Nucleus accumbens (tissue), 56 donors: ENCODE measurements at regions not wholly inside any gene's neighbourhood (a gene's known extent, or its start where the extent isn't known, plus 50 kb on each side); places are given as distances from the start of the nearest gene placed in this dataset.

Experiments
- DNase-seq, 56 donors: peaks; one replicate each; lab custom pipeline; 2025; lab: John Stamatoyannopoulos, UW

DNA sequence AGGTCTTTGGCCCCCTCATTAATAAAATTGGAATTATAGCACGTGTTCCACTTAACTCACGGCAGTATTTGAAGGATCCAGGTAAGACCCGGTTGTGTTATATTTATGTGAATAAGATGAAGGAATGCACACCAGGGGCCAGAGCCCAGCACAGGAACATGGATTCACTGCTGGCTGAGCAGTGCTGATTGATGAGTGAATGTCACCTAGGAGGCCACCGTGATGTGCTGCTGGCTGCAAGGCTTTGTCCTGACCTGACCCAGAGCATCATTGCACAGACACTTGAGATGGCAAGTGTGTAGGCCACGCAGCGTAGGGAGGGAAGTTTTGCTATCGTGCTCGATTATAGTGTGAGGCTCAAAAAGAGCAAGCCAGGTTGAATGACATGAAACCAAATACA is 350.7 kb upstream of the MGMT start:
- DNase-seq = no peak

DNA sequence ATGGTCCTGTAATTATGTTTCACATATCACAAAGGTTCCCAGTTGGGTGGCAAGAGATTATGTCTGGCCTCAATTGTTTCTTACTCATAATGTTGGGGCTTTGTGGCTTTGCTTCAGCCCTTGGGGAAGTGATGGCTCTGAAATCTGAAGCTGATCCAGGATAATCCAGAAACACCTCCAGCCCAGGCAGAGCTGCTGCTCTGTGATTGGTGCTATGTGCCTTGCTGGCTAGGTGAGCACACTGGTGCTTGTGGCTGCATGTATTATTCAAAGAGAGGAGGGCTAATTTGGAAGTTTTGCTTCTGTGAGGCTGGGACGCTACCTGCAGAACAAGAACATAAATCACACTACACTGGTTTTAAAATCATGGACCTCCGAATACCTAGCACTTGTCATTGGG is 346.6 kb upstream of the MGMT start:
- no peak for DNase-seq

DNA sequence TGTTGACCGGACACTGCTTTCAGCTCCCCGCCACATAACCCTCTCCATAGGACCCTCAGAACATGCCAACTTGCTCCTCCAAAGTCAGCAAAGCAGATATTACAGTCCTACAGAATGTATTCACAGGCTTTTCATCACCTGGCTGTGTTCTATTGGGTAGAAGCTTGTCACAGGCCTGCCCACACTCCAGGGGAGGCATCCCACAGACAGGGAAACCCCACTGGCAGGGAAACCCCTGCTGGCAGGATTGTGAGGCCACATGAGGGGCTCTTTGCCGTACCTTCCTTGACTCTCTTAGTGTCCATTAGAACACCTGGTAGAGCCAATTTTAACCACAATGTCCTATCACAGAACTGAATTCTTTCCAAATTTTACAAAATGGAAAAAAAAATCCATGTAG is 344.2 kb upstream of the MGMT start:
- DNase-seq = no peak

DNA sequence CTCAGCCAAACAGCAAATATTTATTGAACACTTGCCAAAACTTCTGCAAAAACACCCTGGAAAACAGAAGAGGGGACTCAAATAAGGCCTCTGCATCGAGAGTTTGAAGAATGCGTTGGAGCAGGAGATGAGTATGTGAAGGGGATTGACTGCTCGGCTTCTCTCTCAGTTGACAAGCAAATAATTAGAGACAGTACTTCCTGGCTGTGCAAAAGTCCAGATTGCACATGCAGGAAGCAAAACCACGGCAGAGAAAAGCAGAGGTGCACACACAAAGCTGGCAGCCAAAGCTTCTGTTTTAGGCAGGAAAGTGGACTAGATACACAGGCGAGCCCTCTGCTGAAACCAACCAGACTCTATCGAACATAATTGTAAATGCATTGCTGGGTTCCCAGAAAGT is 343.6 kb upstream of the MGMT start:
- DNase-seq = no peak

DNA sequence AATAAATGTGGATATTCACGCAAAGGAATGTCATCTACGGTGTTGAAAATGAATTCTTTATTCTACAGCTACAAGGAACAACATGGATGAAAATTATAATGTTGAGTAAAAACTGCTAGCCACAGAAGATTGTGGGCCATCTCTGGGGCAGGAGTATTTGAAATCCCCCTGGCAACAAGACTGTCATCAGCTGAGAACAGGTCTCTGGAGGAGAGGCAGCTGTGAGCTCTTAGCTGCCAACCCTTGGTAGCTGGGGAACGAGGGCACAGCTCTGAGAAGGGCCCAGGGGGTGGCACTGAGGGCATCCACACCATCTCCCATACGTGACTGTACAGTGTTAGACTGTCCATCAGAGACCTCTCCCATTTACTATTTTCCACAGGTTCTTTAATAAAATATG is 340.1 kb upstream of the MGMT start:
- no peak for DNase-seq

DNA sequence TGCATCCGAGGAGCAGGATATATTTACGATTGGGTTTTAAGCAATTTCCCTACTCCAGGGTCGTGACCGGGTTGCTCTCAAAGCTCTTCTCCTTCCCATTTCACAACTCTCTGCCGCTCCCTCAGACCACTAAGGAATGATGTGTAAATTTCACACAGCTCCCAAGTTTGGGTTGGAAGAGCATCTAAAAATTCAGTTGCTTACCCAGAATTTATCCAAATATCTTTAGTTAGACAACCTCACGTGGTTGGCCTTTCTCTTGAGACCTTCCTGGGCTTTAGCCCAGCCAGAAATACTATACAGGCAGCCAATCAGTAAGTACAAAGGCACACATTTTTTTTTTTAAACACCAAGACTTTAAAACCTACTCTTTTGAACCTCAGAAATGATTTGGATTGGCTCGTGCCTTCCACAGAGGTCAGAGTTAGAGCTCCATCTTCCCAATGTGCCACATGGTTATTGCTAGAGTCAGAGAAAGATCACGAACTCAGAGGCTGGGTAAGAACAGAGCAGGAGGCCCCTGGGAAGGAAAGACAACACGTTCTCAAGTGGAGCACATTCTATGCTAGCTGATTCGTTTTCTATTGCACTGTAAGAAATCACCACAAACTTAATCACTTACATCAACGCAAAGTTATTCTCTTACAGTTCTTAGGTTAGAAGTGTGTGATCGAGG is 335.4 kb upstream of the MGMT start:
- no peak for DNase-seq

DNA sequence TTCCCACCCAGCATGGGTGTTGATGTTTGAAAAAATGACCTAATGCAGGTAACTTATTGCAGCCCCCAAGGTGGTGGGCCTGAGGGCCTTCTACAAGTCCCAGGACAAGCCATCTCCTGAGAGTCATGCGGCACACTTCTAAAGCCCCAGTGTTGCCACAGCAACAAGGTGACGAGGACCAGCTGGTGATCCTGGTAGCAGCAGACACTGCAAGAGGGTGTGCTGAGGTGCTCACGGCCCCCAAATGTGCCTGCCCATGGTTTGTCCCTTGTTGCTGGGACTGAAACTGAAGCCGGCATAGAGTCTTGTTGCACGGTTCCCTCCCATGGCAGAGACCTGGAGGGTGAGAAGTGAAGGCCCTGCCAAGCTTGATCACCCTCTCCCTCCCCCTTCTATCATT is 333.2 kb upstream of the MGMT start:
- DNase-seq = no peak

DNA sequence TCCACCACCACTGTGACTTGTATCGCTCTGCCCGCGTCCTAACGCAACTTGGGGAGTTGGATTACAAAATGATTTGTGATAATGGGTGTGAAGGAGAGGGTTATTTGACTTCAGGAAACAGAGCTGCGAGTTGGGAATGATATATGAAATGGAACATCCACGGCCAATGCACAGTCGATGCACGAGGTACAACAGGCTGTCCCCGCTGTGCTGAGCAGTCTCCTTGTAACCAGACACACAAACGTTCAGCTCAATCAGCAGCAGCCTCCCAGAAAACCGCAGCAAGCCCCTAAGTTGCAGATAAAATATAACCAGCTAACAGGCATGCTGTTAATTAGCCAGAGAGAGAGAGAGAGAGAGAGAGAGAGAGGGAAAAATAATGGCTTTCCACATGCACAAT is 332.7 kb upstream of the MGMT start:
- no peak for DNase-seq

DNA sequence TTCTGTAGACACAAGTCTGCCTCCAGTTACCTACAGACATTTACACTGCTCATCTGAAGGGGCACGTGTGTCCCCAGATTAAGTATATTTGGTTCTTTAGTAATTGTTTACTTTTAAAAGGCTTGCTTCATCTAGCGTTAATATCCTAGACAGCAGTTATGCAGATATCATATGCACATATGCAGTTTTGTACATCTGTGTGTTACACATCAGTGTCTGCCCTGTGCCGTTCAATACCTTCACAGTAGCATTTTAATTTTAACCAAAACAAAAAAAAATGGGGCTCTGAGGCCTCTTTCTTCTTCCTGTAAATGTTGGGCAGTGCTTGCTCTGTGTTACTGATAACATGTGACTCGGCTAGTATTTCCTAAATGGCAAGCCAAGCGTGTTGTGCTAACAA is 331.4 kb upstream of the MGMT start:
- DNase-seq = no peak

DNA sequence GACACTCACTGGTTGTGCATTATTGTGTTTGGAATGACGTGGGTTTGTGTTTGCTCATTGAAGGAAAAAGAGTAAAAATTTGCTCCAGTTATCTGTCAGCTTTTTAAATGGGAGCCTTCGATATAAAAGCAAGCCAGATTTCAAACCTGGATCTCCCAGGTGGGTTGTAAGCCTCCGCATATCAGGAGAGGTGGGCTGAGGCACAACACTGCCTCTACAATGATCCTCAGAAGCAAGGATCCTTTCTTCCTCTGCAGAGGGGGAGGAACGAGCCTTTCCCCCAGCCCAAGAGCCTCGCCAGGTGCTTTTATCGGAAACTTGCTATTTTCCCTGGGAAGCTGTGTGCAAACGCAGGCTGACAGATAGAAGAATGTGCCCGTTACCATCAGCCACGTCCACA is 331.0 kb upstream of the MGMT start:
- DNase-seq = no peak

DNA sequence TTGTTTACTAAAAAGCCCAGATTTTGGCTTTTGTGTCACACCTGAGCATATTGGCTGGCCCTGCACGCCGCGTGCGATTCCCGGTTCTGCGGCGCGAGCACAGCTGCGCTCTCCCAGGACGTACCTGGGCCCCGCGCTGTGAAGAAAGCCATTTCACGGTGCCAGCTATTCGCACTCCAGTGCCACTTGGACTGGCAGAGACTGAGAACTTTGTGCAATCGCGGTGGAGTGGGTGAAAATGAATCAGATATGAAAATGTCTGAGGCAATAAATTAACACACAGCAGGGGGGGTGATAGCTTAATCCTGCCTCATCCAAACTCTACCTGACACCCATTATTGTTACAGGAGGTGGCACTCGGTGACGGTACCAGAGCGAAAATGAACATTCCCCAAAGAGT is 330.1 kb upstream of the MGMT start:
- no peak for DNase-seq

DNA sequence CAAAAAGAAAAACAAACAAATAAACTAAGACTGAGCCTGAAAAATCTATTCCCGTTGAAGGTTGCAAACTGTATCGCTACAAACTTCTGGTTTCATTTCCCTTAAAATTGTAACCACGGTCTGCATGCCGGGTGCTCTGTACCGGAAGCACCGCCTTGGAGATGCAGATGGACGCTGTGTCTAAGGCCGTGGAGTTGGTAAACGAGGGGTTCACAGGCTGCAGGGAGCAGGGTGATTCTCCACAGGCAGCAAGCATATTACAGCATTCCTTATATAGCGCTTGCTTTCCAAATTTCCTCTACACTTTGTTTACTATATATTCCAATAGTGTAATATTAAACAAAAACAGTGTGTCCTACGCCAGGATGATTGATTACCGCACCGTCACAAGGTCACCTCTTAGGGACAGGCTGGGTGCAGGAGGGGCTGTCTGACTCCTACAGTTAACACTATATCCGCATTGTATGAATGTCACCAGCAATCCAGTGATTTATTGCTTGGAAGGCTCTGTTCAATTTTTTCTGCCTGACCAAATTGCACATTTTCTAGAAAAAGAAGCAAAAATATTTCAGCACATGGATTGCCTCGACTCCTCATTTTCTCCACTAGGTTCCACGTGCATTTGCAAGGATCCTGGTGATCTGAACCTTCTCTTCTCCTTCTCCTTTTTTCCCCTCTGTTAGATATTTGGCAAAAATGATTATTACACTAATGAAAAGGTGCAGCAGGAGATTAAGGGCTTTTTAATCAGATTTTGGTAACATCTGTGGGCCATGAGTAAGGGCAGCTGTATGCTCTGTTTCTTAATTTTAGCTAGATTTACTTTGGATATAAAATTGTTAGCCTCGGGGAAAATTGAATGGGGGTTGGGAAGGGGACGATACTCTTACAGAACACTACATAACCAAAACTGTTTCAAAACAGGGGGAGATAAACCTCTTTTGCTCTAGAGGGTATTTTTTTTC is 325.8 kb upstream of the MGMT start:
- DNase-seq = peak in 4 of 56 donors; percentile 2 to 23 (median 9)

DNA sequence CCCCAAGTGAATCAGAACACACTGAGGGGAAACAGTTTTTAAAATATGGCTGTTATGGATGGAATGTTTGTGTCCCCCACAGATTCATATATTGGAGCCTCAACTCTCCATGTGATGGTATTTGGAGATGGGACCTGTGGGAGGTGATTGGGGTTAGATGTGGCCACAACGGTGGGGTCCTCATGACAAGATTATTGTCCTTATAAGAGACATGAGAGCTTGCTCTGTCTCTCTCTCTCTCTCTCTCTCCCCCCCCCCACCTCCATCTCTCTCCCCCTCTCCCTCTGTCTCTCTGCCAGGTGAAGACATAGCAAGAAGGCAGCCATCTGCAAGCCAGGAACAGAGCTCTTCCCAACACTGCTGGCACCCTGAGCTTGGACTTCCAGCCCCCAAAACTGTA is 315.8 kb upstream of the MGMT start:
- no peak for DNase-seq

DNA sequence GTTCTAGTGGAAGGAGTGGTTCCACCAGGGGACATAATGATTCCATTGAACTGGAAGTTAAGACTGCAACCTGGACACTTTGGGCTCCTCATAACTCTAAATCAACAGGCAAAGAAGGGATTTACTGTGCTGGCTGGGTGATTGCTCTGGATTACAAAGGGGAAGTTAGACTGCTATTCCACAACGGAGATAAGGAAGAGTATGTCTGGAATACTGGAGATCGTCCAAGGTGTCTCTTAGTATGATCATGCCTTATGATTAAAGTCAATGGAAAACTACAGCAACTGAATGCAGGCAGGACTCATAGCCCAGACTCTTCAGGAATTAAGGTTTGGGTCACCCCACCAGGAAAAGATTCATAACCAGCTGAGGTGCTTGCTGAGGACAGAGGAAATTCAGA is 310.6 kb upstream of the MGMT start:
- no peak for DNase-seq

DNA sequence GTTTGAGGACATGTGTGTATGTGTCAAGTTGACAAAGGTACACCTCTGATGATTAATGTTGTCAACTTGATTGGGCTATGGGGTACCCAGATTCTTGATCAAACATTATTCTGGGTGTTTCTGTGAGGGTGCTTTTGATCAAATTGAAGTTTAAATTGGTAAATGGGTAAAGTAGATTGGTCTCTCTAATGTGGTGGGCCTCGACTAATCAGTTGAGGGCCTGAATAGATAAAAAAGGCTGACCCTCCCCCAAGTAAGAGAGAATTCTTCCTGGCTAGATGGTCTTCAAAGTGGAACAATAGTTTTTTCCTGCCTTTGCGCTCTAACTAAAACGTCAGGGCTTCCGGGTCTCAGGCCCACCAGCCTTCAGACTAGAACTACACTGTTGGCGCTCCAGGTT is 309.9 kb upstream of the MGMT start:
- DNase-seq = no peak

DNA sequence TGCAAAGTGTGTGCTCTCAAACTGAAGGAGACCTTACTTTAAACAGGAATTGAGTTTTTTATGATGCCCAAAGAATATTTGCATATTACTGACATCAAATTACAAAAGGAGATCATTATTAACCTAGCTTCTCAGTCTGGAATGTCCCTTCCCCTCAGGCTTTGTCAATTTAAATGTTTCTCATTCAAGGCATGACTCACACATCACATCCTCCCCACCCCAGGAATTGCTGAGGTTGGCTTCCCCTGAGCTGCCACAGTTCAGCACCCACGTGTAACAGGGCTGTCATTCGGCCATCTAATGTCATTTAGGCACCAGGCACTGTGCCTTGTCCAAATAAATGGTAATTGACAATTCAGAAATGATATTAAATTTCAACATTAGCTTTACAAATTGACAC is 305.9 kb upstream of the MGMT start:
- DNase-seq = no peak

DNA sequence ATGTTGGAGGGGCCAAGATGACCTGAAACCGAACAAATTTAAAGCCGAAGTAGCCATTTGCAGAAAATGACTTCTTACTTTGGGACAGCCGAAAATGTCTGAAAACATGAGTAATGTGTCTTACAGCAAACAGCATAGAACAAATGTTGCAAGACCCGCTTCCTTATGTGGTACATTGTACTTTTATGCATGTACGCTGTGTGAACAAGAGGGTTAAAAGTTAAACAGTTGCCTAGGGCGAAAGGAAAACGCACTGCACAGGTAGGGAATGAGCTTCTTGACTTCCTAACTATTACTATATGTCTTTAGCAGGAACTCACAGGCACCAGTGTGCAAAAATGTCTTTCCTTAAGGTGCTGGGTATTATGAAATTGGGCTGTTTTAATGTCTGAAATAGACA is 303.5 kb upstream of the MGMT start:
- no peak for DNase-seq

DNA sequence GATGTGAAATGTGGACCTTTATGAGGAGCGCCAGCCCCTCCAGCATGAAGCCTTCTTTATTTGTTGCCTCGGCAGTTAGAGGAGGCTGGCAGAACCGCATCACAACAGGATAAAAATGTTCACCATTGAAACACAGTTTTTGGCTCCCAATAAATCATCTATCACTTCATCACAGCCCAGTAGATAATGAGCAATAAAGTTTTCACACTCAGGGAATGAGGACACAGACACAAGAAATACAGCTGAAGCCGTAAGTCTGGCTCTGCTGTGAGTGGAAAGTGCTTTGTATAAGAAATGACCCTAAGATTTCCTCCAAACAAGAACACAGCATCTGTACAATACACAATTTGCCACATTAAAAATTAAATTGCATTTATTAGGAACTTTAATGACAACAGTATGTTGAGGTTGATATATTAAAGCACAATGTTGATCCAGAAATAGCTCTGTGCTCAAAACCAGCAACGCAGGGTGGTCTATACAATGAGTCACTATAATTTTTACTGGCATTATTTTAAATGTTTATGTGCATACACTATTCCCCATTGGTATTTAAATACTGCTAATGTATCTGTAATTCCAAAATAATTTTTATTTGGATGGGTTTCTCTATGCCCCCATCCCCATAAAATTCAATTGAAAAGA is 301.8 kb upstream of the MGMT start:
- no peak for DNase-seq

DNA sequence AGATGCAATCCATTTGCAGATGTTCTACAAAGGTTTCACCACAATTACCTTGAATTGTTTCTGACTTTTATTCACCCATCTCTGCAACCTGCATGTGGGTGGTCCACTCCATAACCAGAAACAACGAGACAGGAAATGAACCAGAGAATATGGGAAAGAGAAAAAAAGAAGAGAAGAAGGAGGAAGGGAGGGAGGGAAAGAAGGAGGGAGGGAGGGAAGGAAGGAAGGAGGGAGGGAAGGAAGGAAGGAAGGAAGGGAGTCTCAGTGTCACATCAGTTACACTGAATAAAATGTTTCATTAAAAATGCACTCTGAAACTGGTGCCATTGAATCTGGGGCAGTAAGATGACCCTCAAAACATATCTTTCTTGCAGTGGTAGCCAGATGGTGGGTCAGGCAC is 301.3 kb upstream of the MGMT start:
- no peak for DNase-seq

DNA sequence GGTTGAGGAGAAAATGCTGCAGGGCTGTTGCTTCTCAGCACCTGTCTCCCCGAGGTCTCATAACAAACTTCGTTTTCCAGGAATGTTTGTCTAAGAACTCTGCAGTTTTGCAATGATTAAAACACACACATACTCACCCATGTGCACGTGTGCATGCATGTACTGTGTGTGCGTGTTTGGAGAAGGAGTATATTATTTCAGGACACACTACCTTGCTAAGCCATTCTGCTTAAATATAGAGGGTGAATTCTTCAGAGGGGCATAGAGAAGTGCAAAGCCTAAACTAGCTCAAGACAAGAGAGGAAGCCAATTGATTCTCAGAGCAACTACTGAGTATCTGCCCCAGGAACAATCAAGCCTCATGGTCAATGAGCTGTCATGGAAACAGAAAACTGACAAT is 298.4 kb upstream of the MGMT start:
- DNase-seq = no peak

DNA sequence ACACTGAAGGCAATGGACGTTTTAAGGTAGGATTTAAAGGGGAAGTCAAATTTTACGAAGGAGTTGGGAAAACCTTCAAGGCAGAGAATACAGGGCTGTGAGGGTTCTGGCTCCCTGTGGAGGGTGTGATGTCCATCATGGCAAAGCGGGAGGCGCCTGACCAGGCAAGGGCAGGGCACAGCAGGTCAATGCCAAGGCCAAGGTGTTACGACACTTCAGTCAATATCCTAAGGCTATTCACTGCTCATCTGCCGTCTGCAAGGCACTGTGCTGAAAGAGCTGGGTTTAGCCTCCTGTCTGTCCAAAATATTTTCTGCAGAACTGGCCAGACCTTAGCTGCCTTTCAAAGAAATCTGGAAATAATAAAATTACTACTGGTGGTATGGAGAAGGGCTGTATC is 297.9 kb upstream of the MGMT start:
- no peak for DNase-seq

DNA sequence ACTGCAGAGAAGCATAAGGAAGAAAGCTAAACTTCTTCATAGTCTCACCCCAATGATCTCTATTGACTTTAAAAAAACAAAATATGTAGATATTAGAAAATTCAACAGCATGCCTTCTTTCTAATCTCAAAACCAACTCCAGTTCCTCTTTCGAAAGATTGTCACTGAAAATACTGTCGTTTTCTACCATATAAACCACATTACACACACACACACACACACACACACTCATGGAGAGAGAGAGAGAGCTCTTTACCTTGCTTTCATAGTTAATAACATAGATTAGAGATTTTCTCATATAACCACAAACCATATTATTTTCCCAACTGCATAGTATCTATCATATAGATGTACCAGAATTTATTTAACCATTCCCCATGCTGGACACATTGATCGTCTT is 296.2 kb upstream of the MGMT start:
- DNase-seq = no peak
